ENCODE measurements at regions not wholly inside any gene's neighbourhood (a gene's known extent, or its start where the extent isn't known, plus 50 kb on each side); places are given as distances from the start of the nearest gene placed in this dataset.

- DNase-seq (ENCODE audit: low read depth in 2 of 2, low spot score in 1 of 2) = no peak
Measured at GRCh38 chr17:77749989-77750388, 208.5 kb upstream of the TNRC6C start.

DNA sequence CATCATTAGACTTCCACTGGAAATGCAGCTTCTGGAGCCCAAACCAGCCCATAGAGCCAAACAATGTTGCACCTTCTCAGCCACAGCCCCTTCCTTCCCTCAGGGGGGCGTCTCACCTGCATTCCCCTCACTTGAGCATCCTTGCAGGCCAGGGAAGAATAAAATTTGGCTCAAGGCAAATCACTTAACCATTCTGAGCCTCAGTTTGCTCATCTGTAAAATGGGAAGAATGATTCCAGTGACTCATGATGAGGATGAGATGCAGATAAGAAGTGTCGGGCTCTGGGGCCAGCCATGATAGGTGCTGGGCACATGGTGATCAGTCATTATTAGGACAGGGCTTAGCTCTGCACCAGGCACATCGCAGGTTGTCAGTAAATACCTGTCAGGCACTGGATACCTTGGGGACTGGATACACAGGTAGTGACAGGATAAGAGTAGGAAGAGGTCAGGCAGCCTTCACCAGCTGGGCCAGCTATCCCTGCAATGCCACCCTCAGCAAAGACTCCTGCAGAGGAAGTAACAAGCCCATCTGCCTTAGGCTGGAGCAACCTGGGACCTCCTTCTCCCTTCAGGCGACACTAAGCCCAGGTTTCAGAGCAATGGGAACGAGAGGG lies 208.0 kb upstream of the TNRC6C start:
- no peak for DNase-seq (ENCODE audit: low read depth in 2 of 2, low spot score in 1 of 2)

DNA sequence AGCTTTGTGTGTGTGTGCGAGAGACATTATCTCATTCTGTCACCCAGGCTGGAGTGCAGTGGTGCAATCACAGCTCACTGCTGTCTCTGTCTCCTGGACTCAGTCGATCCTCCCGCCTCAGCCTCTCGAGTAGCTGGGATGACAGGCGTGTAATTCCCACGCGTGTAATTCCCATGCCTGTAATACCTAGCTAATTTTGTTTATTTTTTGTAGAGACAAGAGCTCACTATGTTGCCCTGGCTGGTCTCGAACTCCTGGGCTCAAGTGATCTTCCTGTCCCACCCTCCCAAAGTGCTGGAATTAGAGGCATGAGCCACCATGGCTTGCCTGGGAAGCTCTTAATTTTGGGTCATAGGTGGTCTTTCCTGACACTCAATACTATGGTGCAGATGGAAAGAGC lies 205.3 kb upstream of the TNRC6C start:
- no peak for DNase-seq (ENCODE audit: low read depth in 2 of 2, low spot score in 1 of 2)

- DNase-seq (ENCODE audit: low read depth in 2 of 2, low spot score in 1 of 2) = no peak
Measured at GRCh38 chr17:77753691-77754245, 204.7 kb upstream of the TNRC6C start.

- no peak for DNase-seq (ENCODE audit: low read depth in 2 of 2, low spot score in 1 of 2)
Measured at GRCh38 chr17:77754956-77755355, 203.5 kb upstream of the TNRC6C start.

DNA sequence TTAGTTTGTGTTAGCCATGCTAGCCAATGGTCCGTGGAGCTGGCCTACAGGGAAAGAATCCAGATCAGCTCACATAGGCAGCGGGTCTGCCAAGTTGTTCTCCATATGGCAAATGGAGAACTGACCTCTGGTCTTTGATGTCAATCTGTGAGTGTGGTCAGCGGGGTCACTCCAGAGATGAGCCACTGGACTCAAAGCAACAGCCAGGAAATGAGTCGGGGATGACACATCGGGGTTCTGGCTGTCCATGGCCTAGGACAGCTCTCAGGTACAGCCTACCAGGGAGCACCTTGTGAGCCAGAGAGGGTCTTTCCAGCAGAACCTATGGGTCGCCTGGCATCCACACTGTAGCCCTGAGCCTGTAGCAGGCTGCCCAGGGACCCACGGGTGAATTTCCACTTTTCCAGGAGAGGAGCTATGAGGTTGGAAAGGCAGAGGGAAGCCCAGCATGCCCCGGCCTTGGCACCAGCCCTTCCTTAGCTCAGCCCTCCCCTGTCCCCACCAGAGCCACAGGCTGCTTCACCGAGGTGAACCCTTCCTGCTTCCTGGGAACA lies 203.0 kb upstream of the TNRC6C start:
- DNase-seq (ENCODE audit: low read depth in 2 of 2, low spot score in 1 of 2) = no peak

DNA sequence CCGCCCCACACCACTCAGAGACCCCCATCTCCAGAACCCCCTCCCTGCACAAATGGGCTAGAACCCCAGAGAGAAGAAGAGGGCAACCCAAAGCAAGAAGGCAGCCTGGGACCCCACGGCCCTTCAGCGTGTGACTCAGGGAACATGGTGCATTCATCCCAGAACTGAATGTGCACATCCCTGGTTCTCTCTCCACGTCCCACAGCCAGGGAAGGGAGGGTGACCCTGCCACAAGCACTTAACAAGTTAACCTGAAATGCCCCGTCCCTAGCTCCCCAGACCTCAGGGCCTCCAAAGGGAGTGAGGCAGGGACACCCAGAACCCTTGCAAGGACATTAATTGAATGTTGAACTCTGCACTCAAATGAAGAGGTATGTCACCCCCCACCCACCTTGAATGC lies 202.5 kb upstream of the TNRC6C start:
- no peak for DNase-seq (ENCODE audit: low read depth in 2 of 2, low spot score in 1 of 2)

- DNase-seq (ENCODE audit: low read depth in 2 of 2, low spot score in 1 of 2) = no peak
Measured at GRCh38 chr17:77756846-77757560, 201.5 kb upstream of the TNRC6C start.

- DNase-seq (ENCODE audit: low read depth in 2 of 2, low spot score in 1 of 2) = no peak
Measured at GRCh38 chr17:77757561-77757898, 201.0 kb upstream of the TNRC6C start.

- DNase-seq (ENCODE audit: low read depth in 2 of 2, low spot score in 1 of 2) = no peak
Measured at GRCh38 chr17:77763023-77763422, 195.5 kb upstream of the TNRC6C start.

DNA sequence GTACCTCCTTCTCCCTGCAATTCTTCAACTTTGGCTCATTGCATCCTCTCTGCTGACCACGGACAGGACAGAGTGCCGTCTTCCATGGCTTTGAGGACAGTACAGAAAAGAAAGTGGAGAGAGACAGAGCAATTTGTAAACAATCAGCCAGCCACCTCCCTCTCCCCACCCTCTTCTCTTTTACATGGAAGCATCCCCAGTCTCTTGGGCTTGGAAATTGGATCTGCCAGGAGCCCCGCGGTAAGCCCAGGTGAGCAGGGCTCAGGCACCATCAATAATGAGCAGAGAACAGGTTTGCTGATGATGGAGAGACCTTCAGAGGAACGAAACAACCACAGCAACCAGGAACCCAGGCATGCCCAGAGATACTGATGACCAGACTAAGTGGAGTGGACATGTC lies 194.9 kb upstream of the TNRC6C start:
- DNase-seq (ENCODE audit: low read depth in 2 of 2, low spot score in 1 of 2) = no peak

- no peak for DNase-seq (ENCODE audit: low read depth in 2 of 2, low spot score in 1 of 2)
Measured at GRCh38 chr17:77765292-77765691, 193.2 kb upstream of the TNRC6C start.

- DNase-seq (ENCODE audit: low read depth in 2 of 2, low spot score in 1 of 2) = no peak
Measured at GRCh38 chr17:77767148-77767547, 191.4 kb upstream of the TNRC6C start.

GRCh38 chr17:77768248-77768852 lies 190.2 kb upstream of the TNRC6C start:
- no peak for DNase-seq (ENCODE audit: low read depth in 2 of 2, low spot score in 1 of 2)

GRCh38 chr17:77769215-77769614 lies 189.3 kb upstream of the TNRC6C start:
- no peak for DNase-seq (ENCODE audit: low read depth in 2 of 2, low spot score in 1 of 2)

DNA sequence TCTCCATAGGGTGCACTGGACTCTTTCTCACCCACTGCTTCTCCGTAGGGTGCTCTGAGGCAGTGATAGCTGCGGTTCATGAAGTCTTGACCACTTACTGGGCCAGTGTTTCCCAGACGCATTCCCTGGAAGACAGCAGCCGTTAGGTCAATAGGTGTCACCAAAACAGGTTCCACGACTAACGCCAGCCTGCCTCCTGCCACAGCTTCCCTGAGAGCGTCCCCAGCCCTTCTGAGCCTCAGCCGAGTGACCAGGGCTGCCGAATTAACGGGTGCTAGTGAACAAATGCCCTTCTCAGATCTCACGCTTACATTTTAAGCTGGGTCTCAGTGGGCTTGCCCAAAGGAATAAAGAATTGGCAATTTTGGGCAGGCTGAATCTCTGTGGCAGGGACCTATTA lies 188.7 kb upstream of the TNRC6C start:
- DNase-seq (ENCODE audit: low read depth in 2 of 2, low spot score in 1 of 2) = no peak

DNA sequence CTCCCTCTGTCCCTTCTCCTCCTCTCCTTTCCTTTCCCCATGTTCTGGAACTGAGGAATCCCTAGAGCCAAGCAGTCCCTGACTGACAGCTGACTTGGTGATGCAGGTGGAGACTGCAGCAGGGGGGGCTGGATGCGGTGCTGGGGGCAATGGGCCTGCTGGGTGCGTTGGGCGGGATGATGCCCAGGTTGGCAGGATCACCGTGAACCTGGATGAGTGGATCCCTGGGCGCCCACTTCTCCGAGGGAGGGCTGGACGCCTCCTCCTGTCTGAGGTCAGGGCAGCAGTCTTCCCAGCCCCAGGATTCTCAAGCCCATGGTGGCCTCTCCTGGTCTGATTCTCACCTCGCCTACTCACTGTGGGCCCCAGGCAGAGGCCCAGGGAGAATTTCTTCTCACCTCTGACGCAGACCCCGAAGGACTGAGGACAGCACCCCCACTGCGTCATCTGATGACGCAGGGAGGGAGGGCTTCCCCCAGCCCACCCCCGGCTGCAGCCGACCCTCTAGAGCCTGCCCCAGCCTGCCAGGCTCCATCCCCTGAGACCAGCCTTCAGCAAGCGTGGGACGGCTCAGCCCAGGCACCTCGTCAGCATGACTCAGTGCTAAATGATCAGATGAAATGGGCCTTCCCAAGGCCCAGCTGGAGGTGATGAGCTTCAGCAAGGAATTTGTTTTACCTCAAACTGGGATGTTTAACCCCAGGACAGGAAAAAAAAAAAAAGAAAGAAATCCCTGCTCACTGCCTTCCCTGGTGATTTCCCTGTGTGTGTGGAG lies 188.0 kb upstream of the TNRC6C start:
- DNase-seq (ENCODE audit: low read depth in 2 of 2, low spot score in 1 of 2) = no peak

GRCh38 chr17:77771145-77771544 lies 187.4 kb upstream of the TNRC6C start:
- DNase-seq (ENCODE audit: low read depth in 2 of 2, low spot score in 1 of 2) = no peak

- no peak for DNase-seq (ENCODE audit: low read depth in 2 of 2, low spot score in 1 of 2)
Measured at GRCh38 chr17:77771587-77771986, 186.9 kb upstream of the TNRC6C start.

DNA sequence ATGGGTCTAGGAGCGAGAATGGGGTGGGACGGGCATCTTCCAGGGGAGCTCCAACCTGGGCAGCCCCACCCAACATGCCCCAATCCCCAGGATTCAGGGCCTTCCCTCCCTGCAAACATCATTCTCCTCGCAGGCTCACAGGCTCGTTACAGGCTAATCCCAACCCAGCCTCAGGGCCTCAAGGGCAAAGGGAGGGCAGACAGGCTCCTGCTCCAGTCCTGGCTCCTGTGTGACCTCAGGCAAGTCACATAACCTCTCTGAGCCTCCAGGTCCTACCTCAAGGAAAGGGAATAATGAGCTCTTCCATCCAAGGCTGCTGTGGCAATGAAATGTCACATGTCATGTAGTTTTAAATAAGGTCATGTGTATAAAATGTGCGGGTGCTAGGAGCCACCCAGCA lies 186.5 kb upstream of the TNRC6C start:
- DNase-seq (ENCODE audit: low read depth in 2 of 2, low spot score in 1 of 2) = no peak

DNA sequence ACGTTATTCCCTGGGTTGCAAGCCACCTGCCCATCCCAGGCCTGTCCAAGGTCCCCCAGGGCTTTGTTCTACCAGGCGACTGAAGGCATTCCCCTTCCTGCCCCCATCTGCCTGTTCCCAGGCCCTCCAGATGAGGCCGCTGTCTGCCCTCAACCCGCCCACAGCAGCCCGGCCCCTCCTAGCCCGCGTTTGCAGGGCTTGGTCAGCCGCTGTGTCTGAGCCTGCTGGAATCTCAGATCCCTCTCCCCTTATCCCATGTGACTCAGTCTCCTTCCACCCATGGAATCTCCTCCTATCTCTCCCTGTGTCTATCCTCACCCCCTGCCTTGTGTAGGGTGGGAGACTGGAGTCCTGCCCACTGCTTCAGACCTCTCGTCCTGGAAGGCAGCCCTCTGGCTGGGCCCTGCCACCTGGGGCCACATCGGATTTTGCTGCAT lies 186.0 kb upstream of the TNRC6C start:
- DNase-seq (ENCODE audit: low read depth in 2 of 2, low spot score in 1 of 2) = peak; percentile 24 to 36
